Body of pancreas (tissue), 4 donors: ENCODE measurements at regions not wholly inside any gene's neighbourhood (a gene's known extent, or its start where the extent isn't known, plus 50 kb on each side); places are given as distances from the start of the nearest gene placed in this dataset.

ENCODE experiments used
- CTCF ChIP-seq, 7 experiments: fragments of 450-650 bp in 4 of 7; fragments of 200-600 bp in 3 of 7; sonication (generic) in 3 of 7; IDR thresholded peaks; one replicate each; pipeline ENCODE4 v1.5.1; 2016 to 2019; ENCODE audit warnings: antibody characterized with exemption in 7 of 7
- POLR2A ChIP-seq, 3 donors: fragments of 450-650 bp; IDR thresholded peaks; one replicate each; pipeline ENCODE4 v1.6.1; 2016; ENCODE audit warnings: antibody characterized with exemption in 3 of 3, mild to moderate bottlenecking in 2 of 3

- TF ChIP-seq POLR2A (IDR thresholded peaks at IDR 0.05) = no peak
- no peak for TF ChIP-seq CTCF (IDR thresholded peaks at IDR 0.05)
Observed at GRCh38 chr17:22131740-22132139, 439.4 kb downstream of the KCNJ18 start.
